HG02981 (cell line): ENCODE measurements at regions not wholly inside any gene's neighbourhood (a gene's known extent, or its start where the extent isn't known, plus 50 kb on each side); places are given as distances from the start of the nearest gene placed in this dataset.
"Not testable (repeated sequence)": the region's sequence is repeated elsewhere in the genome, so short reads cannot be mapped to it uniquely, and the experiment has no call there.

ENCODE experiments used
- ATAC-seq: cut with Tn5 transposase; IDR thresholded peaks from one replicate; pipeline ENCODE4 v1.9.1; 2021; ENCODE audit warnings: mild to moderate bottlenecking, moderate library complexity; ENCODE audit not compliant: unreplicated experiment

DNA sequence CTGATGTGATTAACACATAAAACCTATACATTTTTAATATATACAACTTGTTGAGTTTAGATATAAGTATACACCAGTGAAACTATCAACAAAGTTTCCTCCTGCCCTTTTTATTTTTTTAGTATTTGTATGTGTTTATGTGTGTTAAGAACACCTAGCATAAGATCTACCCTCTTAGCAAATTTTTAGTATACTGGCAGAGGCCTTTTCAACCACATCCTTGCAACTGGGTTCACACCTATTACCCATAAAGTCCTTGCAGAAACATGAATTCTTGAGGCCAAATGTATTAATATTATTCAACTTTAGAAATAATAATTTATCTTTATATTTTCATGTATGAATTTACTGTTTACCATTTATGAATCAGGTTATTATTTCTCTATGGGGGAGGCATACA, 119.7 kb upstream of the CRIM1 start:
- no peak for ATAC-seq

DNA sequence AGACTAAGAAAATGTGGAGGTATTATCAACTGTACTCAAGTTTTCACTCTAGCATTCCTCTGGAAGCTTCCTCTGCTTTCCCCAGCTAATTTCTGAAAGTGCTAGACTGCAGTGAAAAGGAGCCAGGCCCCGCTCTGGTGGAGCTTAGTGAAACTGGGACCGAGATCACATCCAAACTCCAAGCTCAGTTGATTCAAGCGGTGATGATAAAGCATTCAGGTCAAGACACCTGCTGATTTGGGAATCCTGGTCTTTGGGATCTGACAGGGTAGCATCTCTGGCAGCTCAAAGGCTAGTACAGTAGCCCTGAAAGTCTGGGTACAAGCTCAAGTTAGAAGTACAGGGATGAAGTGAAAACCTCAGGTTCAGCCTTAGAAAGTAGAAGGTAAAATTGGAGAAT, 120.2 kb upstream of the CRIM1 start:
- no peak for ATAC-seq

GRCh38 chr2:36223259-36223658, 132.3 kb upstream of the CRIM1 start:
- ATAC-seq, result no peak

- ATAC-seq, result no peak
Measured at GRCh38 chr2:36222485-36222884, 133.1 kb upstream of the CRIM1 start.

- ATAC-seq, result no peak
Measured at GRCh38 chr2:36214691-36215090, 140.9 kb upstream of the CRIM1 start.

DNA sequence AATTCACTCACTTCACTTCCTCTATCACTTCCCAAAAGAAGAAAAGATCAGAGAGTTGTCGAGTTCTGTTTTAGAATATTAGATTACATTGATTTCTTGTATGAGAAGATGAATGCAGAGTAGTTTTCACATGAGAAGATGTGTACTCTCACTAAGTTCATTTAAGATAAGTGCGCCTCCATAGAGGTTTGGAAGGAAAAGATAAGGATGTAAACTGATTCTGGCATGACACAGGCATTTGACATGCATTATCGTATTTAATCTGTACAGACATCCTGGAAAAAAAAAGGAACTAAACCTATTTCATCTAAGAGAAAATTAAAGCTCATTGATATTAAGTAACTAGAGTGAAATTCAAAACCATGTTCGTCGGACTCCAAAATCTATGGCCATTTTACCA, 152.2 kb upstream of the CRIM1 start:
- no peak for ATAC-seq

- no peak for ATAC-seq
Measured at GRCh38 chr2:36197181-36197971, 158.2 kb upstream of the CRIM1 start.

DNA sequence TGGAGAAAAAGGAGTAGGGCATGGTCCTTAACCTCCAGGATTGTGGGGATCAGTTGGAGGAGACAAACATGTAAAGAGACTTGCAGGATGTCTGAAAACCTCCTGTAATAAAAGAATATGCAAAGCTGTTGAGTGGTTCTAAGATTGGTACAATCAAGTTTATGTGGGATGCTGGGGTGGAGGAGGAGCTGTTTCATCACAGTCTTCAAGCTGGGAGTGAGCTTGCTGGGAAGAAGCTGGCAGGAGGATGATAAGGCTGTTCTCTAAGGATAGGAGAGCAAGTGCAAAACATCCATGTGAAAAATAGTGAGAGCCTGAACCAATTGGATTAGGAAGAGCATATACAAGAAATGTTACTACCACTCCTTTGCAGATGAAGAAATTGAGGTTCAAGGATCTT, 161.9 kb upstream of the CRIM1 start:
- ATAC-seq, result no peak

GRCh38 chr2:36192983-36193382, 162.6 kb upstream of the CRIM1 start:
- ATAC-seq, result no peak

GRCh38 chr2:36190097-36190496, 165.5 kb upstream of the CRIM1 start:
- ATAC-seq, result no peak

- no peak for ATAC-seq
Measured at GRCh38 chr2:36185624-36186023, 170.0 kb upstream of the CRIM1 start.

GRCh38 chr2:36184848-36185247, 170.7 kb upstream of the CRIM1 start:
- ATAC-seq, result no peak

GRCh38 chr2:36180789-36181482, 174.6 kb upstream of the CRIM1 start:
- ATAC-seq, result not testable (repeated sequence)

DNA sequence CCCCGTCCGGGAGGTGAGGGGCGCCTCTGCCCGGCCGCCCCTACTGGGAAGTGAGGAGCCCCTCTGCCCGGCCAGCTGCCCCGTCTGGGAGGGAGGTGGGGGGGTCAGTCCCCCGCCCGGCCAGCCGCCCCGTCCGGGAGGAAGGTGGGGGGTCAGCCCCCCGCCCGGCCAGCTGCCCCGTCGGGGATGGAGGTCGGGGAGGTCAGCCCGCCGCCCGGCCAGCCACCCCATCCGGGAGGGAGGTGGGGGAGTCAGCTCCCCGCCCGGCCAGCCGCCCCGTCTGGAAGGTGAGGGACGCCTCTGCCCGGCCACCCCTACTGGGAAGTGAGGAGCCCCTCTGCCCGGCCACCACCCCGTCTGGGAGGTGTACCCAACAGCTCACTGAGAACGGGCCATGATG, 175.3 kb upstream of the CRIM1 start:
- ATAC-seq, result not testable (repeated sequence)

- not testable (repeated sequence) for ATAC-seq
Measured at GRCh38 chr2:36179668-36180269, 175.8 kb upstream of the CRIM1 start.

DNA sequence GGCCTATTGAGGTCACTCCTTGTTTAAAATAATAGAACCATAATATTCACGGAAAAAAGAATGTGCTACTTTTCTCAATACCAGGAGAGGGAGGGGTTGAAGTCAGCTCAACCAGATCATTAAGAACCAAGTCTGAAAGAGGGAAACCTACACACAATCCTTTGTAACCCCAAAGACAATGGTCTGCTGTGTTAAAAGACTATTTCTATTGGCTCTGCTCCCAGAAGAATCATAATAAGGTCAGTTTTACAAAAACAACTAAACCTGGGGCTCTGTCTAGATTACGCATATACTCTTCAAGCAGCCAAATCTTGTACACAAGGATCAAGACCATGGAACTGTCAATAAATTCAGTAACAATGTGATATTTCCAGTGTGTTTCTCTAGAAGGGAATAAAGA, 177.2 kb upstream of the CRIM1 start:
- no peak for ATAC-seq

DNA sequence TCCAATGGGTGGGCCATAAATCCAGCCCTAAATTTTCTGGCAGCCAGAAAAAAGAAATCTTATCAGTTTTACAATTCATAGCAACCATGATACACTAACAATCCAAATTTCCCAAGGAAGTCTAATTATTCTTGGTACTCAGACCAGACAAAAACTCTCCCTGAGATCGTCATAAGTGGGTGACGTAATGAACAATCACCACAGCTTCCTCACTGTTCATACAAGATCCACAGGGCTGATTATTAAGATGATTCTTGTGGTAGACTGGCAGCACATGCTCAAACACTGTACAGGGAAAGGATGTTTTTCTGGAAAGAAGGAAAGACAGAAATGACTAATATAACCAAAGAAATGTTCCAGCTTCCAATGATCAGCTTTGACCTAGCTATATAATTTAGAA, 178.3 kb upstream of the CRIM1 start:
- no peak for ATAC-seq

DNA sequence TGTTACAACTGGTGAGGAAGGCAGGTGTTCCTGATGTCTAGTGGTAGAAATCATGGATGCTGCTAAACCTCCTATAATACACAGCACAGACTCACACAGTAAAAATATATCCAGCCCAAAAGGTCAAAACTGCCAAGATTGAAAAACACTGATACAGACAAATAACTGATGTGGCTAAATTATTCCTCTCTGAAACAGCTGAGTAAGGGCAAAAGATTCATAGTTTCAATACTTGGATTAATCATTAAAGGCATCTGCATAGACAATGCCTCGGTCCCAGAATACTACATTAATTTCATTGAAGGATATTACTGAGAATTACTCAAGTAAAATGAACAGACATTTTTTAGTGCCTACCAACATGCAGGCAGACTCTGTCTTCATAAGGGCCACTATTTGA, 180.7 kb upstream of the CRIM1 start:
- no peak for ATAC-seq

DNA sequence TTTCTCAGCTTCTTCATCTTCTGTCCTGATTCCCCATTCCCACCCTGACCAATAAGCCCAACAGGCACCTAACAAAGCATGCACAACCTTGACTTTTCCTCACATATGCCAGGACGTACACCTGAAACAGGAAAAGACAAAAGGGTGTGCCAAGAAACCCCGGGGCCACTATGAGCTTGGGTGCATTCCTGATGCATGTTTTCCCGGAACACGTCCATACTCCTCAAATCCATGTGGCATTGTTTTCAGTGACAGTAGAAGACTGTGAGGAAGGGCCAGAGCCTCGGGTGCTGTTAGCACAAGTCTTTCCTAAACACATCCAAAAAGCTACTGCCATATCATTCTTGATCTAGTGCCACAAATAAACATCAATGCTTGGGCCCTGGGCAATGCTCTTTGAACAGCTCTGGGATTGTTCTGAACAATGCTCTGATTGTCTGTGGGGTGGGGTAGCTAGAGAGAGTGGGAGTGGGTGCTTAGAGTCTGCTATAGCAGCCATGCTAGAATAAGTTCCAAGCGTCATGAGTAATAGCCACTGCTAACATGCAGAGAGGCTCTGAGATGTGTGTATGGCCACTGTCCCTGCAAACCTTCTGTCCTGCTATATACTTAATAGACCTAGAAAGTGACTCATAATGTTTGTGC, 181.7 kb upstream of the CRIM1 start:
- no peak for ATAC-seq

DNA sequence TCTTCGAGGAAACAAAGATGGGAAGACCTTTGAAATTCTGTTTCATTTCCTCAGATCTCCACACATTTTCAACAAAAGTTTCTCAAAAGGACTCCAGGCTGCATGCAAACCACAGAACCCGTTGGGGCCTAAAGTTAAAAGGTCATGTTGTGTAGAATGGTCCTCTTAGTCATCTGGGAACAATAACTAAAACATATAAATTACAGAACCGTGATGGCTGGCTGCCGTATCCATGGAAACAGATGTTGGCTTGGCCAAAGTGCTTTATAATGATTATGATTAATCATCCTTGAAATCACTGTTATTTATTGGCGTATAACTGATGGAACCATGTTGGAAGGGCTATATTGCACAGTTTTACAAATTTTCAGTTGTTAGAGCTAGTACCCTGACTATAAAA, 182.8 kb upstream of the CRIM1 start:
- ATAC-seq, result no peak

- ATAC-seq, result no peak
Measured at GRCh38 chr2:36170805-36171204, 184.8 kb upstream of the CRIM1 start.

GRCh38 chr2:36169843-36170242, 185.7 kb upstream of the CRIM1 start:
- ATAC-seq, result no peak
